GM12873 (cell line): ENCODE measurements at regions not wholly inside any gene's neighbourhood (a gene's known extent, or its start where the extent isn't known, plus 50 kb on each side); places are given as distances from the start of the nearest gene placed in this dataset.

Experiments used
- TF ChIP-seq, protein P1 (sequence below): IDR thresholded peaks from 2 replicates; pipeline ENCODE4 v1.5.1; 2012; ENCODE audit warnings: low read depth, mild to moderate bottlenecking, moderate library complexity, low read length, control low read depth; ENCODE audit not compliant: insufficient read depth; ENCODE audit errors: missing control alignments

DNA sequence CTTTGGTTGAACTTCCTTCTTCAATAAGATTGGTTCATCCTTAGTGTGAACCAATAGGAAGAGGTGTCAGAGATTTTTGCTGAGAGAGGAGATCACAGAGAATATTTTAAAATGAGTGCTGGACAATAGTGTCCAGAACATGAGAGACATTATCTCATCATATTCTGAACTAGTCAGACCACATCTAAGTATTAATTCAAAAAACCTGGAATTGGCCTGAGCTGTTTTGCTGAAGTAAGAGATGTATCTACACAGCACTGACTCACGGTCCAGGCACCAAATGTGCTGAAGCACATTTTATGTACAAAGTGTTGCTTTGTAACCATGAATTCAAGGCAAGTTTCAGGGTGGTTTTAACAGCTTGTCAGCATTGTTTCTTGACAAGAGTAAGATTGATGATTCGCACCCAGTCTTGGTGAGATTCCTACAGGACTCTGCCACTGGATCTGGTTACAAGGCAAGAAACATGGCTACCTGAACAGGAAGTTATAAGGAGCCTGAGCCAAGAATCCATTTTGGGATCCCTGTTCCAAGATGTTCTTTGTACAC, 178.2 kb upstream of the HEY2 start:
- TF ChIP-seq, protein P1, sequence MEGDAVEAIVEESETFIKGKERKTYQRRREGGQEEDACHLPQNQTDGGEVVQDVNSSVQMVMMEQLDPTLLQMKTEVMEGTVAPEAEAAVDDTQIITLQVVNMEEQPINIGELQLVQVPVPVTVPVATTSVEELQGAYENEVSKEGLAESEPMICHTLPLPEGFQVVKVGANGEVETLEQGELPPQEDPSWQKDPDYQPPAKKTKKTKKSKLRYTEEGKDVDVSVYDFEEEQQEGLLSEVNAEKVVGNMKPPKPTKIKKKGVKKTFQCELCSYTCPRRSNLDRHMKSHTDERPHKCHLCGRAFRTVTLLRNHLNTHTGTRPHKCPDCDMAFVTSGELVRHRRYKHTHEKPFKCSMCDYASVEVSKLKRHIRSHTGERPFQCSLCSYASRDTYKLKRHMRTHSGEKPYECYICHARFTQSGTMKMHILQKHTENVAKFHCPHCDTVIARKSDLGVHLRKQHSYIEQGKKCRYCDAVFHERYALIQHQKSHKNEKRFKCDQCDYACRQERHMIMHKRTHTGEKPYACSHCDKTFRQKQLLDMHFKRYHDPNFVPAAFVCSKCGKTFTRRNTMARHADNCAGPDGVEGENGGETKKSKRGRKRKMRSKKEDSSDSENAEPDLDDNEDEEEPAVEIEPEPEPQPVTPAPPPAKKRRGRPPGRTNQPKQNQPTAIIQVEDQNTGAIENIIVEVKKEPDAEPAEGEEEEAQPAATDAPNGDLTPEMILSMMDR: no peak

DNA sequence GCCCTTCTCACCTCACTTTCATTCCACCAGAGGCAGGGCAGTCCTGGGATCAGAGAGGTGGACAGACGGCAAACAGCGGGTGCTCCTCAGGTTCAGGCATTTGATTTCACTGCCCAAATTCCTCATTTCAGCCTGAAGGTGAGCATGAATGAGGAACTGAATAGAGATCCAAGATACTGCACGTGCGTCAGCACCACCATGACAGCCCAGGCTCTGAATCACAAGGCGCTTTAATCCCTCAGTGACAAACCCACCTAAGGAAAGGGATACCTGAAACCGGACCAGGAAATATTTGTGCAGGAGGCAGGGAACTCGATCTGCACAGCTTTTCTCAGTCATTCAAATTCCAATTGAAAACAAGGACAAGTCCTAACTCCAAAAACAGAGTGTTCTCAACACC, 174.8 kb upstream of the HEY2 start:
- TF ChIP-seq, protein P1: no peak

DNA sequence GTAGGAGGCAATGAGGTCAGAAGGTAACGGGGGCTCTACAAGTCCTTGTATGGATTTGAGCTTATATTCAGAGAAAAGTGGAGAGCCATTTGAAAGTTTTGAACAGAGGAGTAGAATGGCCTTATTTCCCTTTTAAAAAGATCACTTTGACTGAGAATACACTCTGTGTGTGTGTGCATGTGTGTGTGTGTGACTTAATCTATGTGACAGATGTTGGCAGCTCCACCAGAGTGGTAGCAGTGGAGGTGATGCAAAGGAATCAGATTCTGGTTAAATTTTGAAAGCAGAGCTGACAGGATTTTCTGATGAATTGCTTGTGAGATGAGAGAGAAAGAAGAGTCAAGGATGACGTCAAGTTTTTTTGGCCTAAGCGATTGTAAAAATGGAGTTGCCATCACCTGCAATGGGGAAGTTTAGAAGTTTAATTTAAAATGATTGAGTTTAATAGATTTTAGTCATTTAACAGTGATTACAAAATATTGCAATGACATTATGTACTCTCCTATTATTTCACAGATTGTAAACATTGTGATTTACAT, 172.2 kb upstream of the HEY2 start:
- TF ChIP-seq, protein P1: no peak

GRCh38 chr6:125584468-125584939, 164.9 kb upstream of the HEY2 start:
- TF ChIP-seq, protein P1: no peak

- TF ChIP-seq, protein P1: no peak
Observed at GRCh38 chr6:125585470-125585869, 164.0 kb upstream of the HEY2 start.

- TF ChIP-seq, protein P1: no peak
Observed at GRCh38 chr6:125586074-125586473, 163.4 kb upstream of the HEY2 start.

GRCh38 chr6:125586605-125587004, 162.8 kb upstream of the HEY2 start:
- TF ChIP-seq, protein P1: no peak
